ENCODE measurements at regions not wholly inside any gene's neighbourhood (a gene's known extent, or its start where the extent isn't known, plus 50 kb on each side); places are given as distances from the start of the nearest gene placed in this dataset.
"Not testable (repeated sequence)": the region's sequence is repeated elsewhere in the genome, so short reads cannot be mapped to it uniquely, and the experiment has no call there.

DNA sequence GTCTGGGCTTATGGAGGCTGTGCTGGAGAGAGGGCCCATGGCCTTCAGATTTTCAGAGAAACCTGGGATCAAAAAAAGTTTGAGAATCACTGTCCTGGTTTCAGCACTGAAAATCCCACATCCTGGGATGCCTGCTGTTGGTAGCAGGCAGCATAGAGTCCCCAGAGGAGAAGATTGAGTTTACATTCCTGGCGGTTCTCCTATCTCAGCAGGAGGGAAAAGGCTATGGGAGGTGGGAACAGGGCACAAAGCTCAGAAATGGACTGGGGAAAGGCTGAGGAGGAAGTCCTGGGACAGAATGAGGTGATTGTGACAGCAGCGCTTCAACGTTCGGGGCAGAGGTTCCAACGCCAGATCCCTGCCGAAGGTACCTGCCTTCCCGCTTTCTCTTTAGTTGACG is 103.4 kb downstream of the ETS2 start:
- no peak for DNase-seq

DNA sequence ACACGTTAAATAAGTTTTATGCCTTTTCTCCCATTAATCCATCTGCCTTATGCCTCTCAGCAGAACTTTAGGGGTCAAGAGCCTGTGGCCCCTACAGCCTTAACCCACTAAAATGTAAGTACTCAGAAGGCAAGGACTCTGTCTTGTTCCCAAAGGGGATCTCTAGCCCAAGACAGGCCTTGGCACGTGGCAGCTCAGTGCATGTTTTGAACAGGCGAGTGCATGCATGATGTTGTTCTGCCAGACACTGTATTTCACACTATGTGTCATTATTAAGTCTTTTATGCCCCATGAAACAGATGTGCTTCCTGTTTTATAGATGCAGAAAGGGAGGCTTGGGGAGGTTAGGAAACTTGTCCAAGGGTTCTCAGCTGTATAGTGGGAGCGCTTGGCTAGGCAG is 102.8 kb downstream of the ETS2 start:
- DNase-seq: no peak

DNA sequence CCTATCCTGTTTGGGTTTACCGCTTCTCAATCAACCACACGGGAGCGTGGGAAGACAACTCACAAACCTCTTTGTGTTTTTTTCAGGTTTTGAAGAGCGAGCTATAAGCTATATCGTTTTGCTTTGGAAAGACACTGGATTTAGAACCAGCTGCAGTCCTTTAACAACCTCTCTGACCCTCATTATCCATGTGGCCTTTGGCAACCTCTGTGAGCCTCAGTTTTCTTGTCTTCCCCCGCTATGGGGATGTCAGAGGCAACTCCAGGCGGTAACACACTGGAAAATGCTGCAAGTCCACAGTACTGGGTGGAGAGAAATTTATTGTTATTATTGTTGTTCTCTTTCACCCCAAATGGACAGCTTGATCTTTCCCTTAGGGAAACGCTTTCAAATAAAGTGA is 100.0 kb downstream of the ETS2 start:
- DNase-seq: no peak

DNA sequence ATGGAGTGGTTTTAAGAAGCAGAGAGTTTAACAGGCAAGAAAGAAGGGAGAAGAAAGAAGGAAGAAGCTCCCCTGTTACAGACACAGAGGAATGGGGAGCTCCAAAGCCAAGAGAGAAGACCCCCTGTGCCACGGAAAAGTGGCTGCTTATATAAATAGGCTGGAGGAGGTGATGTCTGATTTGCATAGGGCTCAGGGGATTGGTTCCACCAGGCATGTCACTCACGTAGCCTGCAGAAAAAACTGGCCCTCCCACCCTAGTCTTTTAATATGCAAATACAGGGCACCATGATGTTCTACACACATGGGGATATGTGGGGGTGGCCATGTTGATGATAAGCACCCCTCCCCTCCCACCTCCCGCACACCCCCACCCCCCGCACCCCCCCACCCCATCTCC is 99.6 kb downstream of the ETS2 start:
- no peak for DNase-seq

DNA sequence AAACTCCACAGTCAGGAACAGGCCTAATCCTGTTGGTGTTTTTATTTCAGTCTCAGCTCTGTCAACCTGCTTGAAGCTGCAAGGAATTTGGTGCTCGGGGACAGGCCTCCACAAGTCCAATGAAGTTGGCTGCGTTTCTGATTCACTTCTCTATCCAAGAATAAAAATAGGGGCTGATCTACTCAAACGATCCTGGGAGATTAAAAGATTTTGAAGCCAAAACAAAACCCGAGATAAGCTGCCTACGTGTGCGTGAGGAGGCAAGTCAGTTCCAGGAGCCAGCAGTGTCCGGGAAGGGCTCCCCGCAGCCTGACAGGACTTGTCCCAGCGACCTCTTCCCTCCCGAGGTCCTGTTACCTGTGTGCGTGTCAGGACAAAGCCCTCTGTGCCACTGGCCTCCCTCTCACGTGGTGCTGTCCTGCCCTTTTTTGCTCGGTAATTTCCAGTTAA is 98.0 kb downstream of the ETS2 start:
- DNase-seq: no peak

DNA sequence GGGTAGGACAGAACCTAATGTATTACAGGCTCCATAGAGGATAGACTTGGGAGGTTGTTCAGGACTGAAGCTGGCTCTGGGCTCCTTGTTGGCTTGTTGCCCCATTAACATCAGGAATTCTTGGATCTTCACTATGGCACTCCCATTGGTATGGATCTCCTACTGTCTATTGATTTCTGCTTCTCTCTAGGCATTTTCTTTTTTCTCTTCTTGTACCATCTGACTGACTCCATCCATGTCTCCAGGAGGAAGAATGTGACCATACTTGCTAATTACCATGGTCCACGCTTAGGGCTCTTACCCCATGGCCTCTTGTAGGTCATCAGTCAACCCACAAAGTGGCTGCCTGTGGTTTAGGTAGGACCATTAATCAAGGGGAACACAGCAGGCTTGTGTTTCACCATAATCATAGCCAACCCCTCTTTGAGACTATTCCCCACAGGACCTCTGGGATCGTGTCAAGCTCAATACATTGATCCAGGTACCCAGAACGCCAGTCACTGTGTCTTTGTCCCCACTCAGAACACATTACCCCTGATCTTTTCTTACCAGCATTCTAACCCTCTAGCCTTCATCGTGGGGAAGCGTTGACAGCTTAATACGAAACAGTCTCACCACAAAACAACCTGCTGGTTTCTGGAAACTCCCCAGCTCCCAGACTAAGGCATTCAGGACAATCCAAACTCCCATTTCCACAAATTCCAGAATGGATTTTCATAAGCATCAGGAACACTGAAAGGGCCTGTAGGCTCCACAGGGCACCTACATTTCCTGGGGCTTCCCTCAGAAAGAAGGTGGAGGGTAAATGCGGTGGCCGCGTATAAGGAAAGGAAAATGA is 97.1 kb downstream of the ETS2 start:
- no peak for DNase-seq

DNA sequence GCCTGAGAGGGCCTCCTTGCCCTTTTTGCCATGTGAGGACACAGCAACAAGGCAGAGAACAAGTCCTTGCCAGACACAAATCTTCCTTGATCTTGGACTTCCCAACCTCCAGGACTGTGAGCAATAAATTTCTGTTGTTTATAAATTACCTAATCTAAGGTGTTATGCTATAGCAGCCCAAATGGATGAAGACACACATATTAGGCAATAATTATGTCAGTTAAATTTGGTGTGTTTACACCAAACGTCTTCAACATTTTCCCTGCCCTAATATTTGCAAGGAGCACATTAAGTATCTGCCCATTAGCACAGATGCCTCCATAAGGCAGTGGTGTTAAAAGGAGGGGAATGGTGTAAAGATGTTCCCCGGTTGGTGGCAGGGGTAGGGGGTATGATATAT is 94.8 kb downstream of the ETS2 start:
- DNase-seq: no peak

DNA sequence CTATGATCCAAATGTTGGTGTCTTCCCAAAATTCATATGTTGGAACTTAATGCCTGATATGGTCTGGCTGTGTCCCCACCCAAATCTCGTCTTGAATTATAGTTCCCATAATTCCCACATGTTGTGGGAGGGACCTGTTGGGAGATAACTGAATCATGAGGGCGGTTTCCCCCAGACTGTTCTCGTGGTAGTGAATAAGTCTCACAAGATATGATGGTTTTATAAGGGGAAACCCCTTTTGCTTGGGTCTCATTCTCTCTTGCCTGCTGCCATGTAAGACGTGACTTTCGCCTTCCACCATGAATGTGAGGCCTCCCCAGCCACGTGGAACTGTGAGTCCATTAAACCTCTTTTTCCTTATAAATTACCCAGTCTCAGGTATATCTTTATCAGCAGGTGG is 94.3 kb downstream of the ETS2 start:
- not testable (repeated sequence) for DNase-seq

DNA sequence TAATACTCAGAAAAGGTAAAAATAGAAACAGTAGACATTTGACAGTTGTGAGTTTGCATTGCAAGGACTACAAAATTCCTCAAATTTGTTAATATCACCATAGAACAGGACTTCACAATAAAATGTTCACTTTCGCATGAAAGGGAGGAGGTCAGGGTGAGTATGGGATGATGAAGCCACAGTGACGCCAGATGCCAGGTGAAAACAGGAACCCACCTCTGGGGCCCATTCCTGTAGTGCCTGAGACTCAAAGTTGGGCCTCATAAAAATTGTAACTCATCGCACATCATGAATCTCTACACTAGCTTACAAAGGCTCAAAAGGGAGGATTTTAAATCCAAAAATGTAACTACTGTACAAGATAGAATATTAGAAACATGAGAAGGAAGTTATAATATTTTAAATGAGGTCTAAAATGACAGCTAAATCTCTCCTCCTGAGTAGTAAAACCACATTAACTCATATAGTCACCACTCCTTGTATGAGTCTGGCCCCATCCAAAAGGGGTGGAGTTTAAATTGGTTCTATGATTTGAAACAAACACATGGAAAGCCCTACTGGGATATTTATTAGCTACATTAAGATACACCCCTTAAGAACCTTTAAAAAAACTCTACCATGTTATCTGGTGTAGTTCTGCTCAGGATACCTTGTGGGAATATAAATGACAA is 93.7 kb downstream of the ETS2 start:
- DNase-seq: no peak

DNA sequence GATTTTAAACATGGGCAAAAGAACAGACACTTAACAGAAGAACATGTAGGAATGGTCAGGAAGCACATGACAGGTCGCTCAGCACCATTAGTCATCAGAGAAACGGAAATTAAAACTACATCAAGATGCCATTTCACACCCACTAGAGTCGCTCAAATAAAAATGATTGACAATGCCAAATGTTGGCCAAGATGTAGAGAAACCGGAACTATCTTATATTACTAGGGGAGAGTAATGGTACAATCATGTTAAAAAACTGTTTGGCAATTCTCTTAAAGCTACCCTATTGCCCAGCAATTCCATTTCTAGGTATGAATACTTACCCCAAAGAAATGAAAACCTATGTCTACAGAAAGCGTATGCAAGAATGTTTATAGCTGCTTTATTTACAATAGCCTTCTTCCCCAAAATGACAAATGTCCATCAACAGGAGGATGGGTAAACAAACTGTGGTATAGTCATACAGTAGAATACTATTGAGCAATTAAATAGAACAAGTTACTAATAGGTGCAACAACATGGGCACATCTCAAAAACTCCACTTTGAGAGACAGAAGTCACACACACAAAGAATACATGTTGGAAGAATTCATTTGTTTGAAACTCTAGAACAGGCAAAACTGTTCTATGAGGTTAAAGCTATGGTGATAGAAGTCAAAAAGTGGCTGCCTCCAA is 92.8 kb downstream of the ETS2 start:
- no peak for DNase-seq

DNA sequence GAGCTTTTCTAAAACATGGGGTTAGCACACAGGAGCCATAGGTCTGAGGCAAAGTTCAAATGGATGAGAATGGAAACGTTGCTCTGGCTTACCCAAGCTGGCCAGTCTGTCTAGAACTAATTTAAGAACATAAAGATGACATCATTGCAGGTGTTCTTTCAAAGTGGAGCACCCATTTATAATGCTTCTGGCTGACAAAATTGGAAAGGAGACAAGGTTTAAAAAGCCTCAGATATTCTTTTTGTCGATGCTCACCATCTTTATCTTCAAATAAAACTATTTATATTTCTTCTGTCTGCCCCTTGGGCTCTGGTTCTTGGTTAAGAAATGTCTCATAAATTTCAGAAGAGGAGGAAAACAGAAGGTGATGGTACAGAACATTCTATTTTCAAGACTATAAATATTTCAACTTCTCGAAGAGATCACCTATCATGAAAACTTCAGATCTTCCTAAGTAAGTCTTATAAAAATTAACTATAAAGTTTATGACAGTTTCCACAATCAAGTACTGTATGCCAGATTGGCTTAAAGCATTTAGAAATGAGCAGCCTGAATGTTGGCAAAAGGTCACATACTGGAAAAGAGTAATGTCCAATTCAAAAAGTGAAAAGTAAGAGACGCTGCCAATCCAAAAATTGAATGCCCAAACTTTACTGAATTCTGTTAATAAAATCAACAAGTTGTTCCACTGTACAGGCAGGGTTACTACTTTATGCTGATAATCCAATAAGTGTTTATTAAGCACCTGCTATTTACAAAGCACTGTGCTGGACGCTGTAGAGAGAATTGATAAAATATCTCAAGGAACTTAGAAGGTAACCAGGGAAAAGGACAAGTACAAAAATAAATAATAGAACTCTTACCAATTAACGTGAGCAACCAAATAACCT is 92.0 kb downstream of the ETS2 start:
- DNase-seq: no peak

DNA sequence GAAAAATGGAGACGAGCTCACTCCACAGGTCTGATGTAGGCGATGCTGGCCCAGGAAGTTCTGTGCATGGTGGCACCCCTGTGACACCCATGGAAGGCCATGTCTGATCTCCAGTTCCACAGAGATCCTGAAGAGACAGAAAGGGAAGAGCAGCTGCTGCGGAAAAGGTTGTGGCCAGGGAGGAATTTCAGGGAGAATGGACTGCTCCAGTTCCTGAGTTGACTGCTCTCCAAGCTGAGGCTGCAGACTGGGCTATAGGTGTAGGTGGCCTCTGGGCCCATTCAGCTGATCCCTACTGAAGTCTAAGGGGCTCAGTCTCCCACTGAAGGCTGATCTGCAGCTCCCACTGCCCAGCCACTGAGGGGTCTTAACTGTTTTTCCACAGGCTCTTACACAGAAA is 89.2 kb downstream of the ETS2 start:
- no peak for DNase-seq

DNA sequence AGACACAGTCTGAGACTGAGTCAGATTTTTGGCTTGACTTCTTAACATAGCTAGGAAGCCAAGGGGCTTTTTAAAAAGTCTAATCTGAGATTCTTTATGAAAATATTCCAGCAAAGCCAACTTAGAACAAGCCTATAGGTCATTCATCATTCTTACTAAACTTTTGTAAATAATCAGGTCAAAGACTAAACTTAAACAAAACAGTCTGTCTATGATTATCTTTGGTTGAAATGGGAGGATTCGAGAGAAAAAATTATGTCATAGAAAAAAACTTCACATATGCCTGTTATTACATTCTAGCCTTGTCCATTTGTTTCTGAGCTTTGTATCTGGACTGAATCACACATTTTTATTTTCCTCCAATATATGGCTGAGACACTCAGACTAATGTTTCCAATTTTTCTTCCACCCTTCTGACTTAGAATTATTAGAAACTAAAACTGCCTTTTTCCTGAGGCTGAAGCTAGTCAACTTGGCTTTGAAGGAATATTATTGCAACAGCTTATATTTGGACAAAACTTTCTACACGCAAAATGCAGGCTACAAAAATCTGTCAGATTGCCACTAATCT is 83.3 kb downstream of the ETS2 start:
- DNase-seq: no peak

DNA sequence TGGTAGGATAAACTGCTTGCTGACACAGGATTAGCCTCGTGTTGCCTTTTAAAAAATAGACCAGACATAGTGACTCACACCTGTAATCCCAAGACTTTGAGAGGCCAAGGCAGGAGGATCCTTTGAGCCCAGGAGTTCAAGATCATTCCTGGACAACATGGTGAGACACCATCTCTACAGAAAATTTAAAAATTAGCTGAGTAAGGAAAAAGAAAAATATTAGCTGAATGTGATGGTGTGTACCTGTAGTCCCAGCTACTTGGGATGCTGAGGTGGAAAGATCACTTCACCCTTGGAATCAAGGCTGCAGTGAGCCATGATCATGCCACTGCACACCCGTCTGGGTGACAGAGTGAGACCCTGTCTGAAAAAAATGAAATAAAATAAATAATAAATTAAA is 82.0 kb downstream of the ETS2 start:
- DNase-seq: no peak

DNA sequence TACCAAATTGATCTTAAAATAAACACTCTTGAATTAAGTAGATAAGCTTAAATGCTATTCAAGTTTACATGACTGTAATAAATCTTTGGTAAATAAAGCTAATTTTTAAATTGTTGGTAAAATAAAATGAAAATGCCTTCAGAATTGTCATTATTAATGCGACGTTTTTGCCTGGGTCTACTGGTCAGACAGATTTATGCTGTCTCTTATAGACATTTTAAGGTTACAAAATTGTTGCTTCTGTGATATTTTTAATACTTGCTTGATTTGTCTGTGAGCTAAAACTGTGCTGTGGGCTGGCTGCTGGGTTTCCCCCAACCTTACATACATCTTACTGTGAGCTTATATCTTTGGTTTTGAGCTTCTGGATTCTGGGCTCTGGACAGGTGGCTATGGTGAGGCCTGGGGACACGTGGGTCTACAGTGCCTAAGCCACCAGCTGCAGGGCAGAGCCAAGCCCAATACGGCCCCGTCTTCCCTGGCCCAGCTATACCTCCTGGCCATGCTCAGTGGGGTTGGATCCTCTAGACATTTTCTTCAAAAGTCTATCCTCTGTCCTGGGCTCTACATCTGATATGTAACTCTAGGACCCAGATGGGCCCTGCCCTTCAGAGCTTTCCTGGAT is 81.4 kb downstream of the ETS2 start:
- no peak for DNase-seq

DNA sequence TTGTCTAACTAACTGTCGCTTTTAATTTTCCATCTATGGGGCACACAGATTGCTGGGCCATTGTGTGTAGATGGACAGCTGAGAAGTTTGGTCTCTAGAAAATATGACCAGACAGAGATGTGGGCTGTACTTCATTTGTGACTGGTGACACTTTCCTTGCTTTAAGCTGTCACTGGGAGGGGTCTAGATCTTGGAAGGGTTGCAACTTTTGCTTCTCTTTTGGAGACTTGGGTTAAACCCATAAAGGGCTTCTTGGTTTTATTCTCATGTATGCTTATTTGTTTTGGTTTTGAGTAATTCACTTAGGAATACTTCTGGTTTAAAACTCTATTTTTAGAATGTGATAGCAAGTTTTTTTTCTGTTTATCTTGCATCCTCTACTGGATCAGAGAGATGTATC is 80.2 kb downstream of the ETS2 start:
- no peak for DNase-seq

DNA sequence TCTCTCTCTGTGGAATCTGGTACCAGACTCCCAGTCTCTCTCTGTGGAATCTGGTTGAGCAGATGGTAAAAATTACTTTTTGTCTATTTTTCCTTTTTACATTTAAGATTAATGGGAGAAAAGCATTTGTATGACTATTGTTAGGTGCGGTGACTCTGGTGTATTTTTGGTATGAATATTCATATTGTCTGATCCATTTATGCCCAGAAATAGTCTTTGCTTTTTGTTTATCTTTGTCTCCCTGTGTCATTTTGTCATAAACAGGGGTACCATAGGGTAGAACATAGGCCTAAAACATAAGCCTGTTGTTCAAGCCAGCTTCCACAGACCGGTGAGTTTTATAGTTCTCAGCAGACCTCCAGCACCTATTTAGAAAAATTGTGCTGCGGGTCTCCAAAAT is 78.7 kb downstream of the ETS2 start:
- DNase-seq: no peak

DNA sequence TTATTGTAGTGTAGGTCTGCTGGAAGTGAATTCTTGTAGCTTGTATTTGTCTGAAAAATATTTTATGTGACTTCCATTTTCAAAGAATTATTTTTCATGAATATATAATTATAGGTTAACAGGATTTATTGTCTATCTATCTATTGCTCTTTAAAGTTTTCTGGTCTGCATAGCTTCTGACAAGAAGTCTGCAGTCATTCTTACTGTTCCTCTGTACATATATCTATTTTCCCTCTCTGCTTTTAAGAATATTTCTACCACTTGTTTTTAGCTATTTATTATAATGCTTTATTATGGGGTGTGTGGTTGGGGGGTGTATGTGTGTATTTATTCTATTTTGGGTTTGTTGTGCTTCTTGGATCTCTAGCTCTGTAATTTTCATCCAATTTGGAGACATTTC is 77.4 kb downstream of the ETS2 start:
- DNase-seq: no peak

DNA sequence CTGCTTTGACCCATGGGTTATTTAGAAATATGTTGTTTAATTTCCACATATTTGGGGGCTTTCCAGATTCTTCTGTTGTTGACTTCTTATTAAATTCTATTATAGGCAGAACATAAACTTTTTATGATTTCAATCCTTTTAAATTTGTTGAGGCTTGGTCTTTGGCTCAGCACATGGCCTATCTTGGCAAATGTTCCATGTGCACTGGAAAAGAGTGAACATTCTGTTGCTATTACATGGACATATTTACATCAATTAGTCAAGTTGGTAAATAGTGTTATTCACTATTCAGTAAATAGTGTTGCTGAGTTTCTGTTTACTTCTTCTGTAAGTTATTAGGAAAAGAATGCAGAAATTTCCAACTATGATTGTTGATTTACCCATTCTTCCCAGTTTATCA is 75.4 kb downstream of the ETS2 start:
- no peak for DNase-seq

DNA sequence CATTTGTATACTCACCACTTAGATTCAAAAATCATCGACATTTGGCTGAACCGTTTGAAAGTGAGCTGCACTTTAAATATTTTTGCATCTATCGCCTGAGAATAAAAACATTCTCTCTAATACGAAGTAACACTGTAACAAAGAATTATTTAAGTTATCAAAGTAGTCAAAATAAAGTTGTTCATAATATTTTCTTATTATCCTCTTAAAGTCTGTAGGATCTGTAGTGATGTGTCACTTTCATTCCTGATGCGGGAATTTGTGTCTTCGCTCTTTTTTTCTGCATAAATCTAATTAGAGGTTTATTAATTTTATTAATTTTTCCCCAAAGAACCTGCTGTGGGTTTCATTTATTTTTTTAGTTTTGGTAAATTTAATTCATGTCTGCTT is 74.8 kb downstream of the ETS2 start:
- DNase-seq: no peak

DNA sequence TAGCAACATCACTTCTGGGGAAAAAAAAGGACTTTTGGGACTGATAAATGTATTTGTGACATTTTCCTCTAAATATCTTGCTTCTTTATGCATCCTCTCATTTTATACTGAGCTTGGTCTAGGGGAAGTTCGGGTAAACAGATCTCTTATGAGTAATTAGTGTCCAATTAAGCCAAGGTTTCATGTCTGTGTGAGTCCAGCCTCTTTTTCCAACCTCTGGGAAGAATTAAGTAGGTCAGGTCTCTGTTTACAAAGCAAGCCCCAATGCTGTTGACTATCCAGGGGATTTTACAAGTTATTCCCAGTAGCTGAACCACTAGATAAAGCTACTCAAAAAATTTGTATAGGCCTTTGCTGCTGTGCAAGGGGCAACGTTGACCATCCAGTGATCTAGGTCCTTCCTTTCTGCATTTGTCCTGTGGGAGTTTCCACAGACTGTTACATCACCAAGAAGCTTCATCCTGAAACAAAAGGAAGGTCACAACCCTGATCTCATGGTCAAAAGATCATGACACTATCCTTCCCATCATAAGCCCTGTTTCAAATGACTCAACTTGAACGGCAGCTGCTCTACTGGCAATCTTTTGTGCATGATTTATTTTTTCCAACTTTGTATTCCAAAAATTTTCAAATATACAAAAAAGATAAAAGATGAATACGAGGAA is 74.3 kb downstream of the ETS2 start:
- no peak for DNase-seq

All from C1 segment of cervical spinal cord (tissue), 14 donors.